HG03432 (cell line): ENCODE measurements at regions not wholly inside any gene's neighbourhood (a gene's known extent, or its start where the extent isn't known, plus 50 kb on each side); places are given as distances from the start of the nearest gene placed in this dataset.

Source experiments
- ATAC-seq: cut with Tn5 transposase; IDR thresholded peaks from one replicate; pipeline ENCODE4 v1.9.1; 2021; ENCODE audit warnings: mild to moderate bottlenecking, moderate library complexity; ENCODE audit not compliant: unreplicated experiment

- no peak for ATAC-seq
Measured at GRCh38 chr6:56865081-56865875, 89.6 kb upstream of the BEND6 start.

GRCh38 chr6:56864171-56864616, 90.7 kb upstream of the BEND6 start:
- ATAC-seq = no peak

- no peak for ATAC-seq
Measured at GRCh38 chr6:56863366-56863765, 91.5 kb upstream of the BEND6 start.

GRCh38 chr6:56862415-56863175, 92.3 kb upstream of the BEND6 start:
- peak; percentile 55 for ATAC-seq

- ATAC-seq = no peak
Measured at GRCh38 chr6:56860475-56860874, 94.4 kb upstream of the BEND6 start.

GRCh38 chr6:56856036-56856580, 98.8 kb upstream of the BEND6 start:
- ATAC-seq = no peak

- no peak for ATAC-seq
Measured at GRCh38 chr6:56854086-56854485, 100.8 kb upstream of the BEND6 start.

GRCh38 chr6:56853541-56853940, 101.4 kb upstream of the BEND6 start:
- no peak for ATAC-seq

- ATAC-seq = peak; percentile 21
Measured at GRCh38 chr6:56852260-56853010, 102.5 kb upstream of the BEND6 start.

GRCh38 chr6:56851541-56852259, 103.2 kb upstream of the BEND6 start:
- ATAC-seq = peak; percentile 88

GRCh38 chr6:56851074-56851473, 103.8 kb upstream of the BEND6 start:
- ATAC-seq = no peak

- no peak for ATAC-seq
Measured at GRCh38 chr6:56850626-56851025, 104.3 kb upstream of the BEND6 start.

GRCh38 chr6:56849896-56850295, 105.0 kb upstream of the BEND6 start:
- peak; percentile 22 for ATAC-seq

GRCh38 chr6:56848105-56848504, 106.8 kb upstream of the BEND6 start:
- no peak for ATAC-seq

- no peak for ATAC-seq
Measured at GRCh38 chr6:56845032-56845431, 109.9 kb upstream of the BEND6 start.

GRCh38 chr6:56843476-56844349, 111.2 kb upstream of the BEND6 start:
- peak; percentile 89 for ATAC-seq

- peak; percentile 23 for ATAC-seq
Measured at GRCh38 chr6:56842686-56843475, 112.0 kb upstream of the BEND6 start.

GRCh38 chr6:56841751-56842150, 113.2 kb upstream of the BEND6 start:
- no peak for ATAC-seq

- no peak for ATAC-seq
Measured at GRCh38 chr6:56841381-56841749, 113.5 kb upstream of the BEND6 start.
